ENCODE measurements at regions not wholly inside any gene's neighbourhood (a gene's known extent, or its start where the extent isn't known, plus 50 kb on each side); places are given as distances from the start of the nearest gene placed in this dataset.
"Not testable (repeated sequence)": the region's sequence is repeated elsewhere in the genome, so short reads cannot be mapped to it uniquely, and the experiment has no call there.

DNA sequence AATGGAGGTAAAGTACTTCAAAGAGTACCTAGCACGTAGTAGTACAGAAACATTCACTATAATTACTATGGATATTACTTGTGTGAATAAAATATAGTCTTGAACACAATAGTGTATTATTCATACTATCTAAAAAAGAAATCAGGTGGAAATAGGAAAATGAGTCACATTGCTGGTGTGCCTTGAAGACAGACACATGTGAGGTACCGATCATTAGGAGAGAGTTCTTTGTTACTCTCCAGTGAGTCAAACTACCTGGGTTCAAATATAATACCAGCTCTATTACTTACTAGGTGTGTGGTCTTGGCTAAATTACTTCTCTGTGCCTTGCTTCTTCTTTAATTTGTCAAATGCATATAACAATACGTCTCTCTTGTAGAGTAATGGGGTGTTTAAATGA is 50.8 kb upstream of the BEND6 start:
- DNase-seq, result no peak

DNA sequence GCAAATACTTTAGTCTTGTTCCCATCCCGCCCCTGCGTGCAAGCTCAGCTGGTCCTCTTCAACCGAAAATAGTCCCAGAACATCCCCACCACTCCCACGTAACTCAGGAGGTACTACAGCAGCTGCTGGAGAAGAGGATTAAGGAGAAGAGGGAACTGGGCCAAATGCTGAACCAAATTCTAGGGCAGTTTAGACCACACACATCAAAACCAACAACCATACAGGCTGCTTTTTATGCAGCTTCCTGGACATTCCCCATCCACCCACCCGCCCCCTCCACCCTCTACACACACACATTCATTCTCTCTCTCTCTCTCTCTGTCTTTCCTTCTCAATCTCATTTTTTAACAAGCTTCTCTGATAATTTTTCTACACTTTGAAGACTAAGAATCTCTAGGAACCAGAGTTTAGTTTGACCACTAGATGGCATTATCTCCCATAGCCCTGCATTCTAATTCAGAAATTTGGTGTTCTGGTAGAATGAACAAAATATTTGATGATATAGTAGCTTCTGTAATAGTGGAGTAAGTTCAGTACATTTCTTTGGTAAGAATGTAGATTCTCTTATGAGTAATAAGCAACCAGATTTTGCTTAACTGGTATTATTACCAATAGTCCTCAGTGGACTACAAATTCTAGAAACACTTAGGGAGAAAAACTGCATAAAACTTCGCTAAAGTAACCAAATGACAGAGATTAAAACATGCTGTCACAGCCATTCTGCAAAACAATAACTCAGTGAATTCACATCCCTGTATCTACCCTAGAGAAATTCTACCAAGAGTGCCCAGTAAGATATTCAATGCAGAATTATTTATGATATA is 52.1 kb upstream of the BEND6 start:
- no peak for DNase-seq

DNA sequence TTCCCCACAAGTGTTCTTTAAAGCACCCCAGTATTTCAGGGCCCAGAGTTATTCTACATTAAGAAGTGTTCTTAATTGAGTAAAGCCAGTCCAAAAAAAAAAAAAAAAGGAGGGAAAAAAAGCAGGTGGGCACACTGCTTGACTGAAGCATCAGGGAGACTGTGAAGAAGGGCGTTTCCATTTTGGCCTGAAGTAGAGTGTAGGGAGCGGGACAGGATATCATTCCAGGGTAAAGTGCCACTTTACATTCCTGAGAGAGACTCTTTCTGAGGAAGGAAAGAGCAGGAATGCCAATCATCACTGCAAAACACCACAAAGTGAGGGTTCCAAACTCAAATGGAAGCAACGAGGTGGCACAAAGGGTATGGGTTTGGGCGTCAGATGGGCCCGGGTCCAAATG is 54.1 kb upstream of the BEND6 start:
- no peak for DNase-seq

DNA sequence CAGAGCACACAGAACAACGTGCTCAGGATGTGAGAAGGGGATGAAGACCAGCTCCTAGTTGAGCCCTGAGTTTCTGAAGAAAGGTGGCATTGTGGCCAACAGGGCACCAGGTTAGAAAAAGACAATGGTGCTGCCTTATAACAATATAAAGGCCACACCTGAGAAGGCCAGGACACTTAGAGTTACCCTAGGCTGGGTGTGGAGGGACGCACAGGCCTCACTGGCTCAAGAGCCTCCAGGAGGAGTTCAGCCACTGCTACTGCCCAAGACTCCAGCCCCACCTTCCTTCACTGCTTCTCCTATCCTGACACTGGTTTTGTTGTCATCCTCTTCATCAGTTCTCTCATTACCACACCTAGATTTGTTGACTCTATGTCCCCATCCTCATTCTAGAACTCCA is 55.2 kb upstream of the BEND6 start:
- DNase-seq, result no peak

DNA sequence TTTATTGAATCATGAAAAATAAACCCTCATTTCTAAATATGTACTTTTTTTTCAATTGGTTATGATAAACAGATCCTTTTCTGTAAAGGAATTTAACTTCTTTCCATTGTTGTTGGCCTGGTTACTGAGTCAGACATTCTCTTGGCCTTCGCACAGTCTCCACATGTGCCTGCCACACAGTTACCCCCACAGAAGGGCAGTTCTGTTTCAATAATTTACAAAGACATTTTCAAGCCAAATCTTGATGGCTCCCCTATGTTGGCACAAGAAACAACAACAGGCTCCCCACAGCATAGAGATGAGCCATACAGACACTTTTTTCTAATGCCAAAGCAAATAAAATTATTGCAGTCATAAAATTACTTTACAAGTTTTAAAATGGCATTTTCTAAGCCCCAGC is 55.6 kb upstream of the BEND6 start:
- DNase-seq, result no peak

DNA sequence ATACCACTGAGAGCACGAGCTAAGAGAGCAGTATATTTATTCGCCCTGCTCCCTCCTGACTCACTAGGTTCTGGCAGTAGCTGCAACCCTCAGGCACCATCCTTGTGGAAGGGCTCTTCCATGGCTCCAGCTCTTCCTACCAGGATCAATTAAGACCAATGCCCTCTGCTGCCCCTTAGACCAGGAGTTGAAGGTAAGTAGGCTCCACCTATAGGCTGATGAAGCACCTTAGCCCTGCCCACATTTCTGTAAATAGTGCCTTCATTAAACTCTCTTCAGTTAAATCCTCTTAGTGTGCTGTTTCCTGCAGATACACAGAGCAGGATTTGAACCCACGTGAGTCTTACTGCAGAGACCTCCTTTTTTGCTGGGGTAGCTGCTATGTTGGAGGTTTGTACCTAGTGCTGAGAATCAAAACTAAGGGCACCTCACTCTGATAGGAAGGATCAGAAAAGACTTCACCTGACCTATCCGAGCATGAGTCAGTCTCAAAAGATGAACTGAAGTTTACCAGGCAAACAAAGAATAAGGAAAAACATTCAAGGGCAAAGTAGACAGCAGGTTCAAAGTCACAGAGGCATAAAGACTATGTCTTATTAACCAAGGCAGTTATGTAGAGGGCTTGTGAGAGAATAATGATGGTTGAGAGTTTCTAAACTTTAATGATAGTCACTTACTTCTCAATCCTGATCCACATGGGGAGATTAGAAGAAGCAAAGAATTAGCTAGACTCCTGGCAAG is 56.9 kb upstream of the BEND6 start:
- no peak for DNase-seq

DNA sequence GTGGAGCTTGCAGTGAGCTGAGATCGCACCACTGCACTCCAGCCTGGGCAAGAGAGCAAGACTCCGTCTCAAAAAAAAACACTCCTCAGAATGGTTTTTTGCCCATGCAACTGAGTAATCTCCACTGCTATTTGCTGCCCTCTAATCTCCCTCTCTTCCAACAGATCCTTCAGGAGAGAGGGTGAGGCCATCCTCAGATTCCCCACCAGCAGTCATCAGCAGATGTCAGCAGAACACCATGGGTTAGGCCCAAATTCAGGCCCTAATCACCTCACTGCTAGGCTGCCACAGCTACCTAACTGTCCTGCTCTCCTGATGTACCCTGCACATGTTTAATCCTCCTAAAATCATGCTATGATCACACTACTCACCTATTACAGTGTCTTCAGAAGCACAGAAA is 63.2 kb upstream of the BEND6 start:
- no peak for DNase-seq

DNA sequence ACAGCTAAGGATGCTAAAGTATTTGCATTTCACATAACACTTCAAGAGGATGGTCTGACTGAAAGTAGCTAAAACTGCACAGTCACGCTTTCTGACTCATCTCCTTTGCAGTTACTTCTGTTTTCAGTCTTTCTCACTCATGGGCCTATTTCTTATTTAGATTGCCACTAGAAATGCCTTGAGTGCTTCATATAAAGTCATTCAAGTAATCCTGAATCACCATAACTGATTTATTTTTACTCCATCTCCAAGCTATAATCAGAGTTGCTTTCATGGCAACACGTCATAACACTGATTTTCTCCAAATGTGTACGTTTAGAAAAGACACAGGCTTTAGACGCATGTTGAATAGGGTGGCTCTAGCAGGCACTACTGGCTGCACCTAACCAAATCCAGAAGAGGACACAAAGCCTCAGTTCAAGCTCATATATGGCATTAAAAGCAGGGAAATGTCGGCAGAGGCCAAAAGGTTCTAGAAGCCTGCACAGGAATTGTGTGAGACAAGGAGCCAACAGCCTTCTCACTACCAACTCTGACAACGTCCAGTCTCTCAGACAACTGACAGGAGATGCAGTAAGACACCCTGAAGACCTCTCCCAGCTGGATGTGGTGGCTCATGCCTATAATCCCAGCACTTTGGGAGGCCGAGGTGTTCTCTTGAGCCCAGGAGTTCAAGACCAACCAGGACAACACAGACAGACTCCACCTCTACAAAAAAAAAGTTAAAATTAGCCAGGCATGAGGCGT is 64.1 kb upstream of the BEND6 start:
- DNase-seq, result no peak

DNA sequence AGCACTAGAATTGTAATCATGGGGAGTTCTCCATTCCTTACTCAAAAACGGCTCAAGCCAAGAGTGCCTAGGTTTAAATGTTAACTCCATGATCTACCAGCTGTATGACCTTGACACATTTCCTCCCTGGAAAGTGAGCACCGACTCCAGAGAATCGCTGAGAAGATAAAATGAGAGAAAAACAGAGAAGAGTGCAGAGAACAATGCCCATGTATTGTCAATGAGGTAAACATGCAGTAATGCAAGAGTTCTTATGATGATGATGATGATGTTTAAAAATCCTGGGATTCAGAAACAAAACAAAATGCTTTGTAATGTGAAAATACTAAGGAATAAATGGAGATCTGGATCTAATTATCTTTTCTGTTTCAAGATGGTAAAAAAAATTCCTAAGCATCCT is 64.8 kb upstream of the BEND6 start:
- DNase-seq, result no peak

DNA sequence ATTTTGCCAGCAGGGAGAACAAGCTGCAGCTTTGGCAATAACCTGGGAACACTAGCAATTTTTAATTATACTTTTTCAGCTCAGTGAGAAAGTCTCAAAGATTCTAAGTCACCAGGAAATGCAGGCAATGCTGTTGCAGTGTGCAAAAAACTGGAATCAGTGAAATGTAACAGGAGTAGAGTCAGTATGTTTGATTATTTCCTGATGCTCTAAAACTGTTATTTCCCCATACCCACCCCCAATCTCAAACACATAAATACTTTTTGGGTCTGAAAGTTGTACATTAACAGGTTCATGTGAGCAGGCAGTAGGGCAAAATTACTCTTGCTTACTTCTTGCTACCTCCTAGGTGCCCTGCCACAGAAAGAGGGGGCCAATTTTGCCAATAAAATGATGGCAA is 65.4 kb upstream of the BEND6 start:
- DNase-seq, result no peak

DNA sequence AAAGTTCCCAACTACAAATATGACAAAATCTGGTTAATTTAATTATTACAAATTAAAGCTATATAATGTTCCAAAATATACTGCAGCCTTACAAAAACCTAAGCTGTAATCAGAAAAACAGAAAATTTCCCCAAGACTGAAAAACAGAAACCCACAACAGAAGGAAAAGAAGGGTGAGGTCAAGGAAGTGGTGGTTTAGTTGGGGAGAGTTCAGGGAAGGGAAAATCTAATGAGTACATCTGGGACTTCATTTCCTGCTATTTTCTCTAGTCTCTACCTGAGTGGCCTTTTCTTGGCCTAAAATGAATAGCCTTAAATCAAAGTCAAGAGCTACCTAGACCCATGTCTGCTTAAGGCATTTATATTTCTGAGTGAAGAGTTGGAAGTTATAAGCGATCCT is 66.2 kb upstream of the BEND6 start:
- DNase-seq, result no peak

DNA sequence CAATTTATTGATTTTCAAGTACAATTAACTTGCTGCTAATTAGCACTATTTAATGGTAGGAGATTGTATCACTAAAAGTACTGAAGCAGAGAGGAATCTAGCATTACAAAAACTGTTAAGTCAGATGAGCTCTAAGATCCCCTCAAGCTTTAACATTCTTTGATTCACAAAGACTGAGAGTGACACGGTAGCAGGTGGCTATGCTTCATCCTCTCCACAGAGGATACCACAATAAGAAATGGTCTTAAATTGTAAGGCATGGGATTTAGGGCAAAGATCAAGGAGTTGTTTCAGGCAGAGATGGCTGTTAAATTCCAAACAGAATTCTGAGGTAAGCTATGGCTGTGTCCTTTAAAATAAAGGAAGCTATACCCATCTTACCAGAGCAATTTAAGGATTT is 67.8 kb upstream of the BEND6 start:
- DNase-seq, result no peak

DNA sequence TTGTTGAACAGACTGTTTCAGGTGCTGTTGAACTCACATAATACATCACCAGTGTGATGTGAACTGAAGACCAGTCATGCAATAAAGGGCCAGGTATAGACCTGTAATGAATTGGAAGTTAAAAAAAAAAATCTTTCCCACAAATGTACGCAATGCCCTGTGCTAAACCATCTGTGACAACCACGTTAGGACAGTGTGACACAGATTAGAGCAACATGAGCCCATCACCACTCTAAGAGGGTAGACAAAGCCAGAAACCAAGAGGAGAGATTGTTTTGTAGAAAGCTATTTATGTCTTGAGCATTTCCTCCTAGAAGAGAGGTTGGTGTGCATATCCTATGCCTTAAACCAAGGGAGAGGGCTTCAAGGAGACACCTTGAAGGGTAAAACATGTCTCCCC is 77.0 kb upstream of the BEND6 start:
- DNase-seq, result no peak

DNA sequence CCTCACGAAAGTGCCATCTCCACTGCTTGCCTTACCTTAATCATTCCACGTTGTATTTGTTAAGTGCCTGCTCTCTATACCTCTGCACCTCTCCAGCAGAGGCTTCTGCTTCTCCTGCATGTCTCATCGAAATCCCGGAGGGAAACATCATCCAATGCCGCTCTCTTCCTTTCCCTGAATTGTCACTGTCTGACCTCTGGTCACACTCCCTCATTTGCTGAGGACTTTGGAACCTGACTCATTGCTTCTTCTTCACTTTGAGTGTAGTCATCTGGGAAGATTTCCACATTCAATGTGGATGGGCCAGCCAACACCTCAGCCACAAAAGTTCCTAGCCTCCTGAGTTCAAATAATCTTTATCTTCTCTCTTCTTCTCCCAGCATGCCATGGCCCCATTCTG is 78.9 kb upstream of the BEND6 start:
- DNase-seq, result no peak

DNA sequence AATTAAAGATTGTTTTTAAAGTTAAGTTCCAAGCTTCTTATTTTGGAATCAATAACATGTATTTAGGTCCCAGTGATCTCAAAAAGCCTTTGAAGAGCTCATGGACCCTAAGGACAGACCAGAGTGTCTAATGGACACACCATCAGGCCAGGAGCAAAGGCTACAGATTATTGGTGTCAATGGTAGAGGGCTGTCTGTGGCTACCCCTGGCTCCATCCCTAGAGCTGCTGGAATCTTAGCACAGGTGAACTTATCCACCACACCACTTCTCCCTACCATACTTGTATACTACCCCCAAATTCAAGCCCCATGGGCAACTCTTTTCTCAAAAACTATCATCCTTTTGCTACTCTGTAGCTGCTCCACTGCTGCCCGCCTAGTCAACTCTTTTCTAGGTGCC is 79.4 kb upstream of the BEND6 start:
- no peak for DNase-seq

DNA sequence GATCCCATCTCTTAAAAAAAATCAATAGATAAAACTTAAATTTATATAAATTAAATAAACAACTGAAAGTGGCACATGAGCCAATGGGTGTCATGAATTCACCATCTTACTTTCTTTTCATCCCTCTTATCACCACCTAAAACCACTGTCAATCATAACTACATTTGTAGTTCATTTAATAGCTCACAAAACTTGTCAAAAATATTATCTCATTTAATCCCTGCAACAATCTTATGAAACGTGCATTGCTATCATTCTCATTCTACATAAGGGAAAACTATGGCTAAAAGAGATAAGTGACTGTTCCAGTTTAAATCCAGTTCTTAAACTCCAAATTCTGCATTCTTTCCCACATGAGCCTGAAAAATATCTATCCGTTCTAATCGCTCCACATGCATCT is 80.6 kb upstream of the BEND6 start:
- no peak for DNase-seq

DNA sequence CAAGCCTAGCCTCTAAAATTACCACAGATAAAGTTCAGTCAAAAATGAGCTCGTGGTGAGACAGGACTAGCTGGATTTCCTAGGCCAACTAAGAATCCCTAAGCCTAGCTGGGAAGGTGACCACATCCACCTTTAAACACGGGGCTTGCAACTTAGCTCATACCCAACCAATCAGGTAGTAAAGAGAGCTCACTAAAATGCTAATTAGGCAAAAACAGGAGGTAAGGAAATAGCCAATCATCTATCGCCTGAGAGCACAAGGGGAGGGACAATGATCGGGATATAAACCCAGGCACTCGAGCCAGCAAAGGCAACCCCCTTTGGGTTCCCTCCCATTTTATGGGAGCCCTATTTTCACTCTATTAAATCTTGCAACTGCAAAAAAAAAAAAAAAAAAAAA is 84.9 kb upstream of the BEND6 start:
- DNase-seq, result not testable (repeated sequence)

DNA sequence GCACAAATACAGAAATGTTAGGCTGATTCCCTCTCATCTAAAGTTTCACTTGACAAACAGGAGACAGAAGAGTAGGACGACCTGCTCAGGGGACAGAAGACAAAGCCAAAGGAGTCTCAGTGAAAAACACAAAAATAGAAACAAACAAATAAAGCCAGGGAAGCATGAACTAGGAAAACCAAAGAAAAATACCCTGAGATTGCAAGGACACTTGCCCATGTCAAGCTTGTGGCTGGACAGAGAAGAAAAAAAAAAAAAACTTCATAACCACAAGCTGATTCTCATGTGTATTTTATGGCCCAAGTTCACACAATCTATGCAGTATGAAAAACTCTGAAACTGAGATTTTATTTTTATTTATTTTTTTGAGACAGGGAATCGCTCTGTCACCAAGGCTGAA is 85.6 kb upstream of the BEND6 start:
- DNase-seq, result no peak

DNA sequence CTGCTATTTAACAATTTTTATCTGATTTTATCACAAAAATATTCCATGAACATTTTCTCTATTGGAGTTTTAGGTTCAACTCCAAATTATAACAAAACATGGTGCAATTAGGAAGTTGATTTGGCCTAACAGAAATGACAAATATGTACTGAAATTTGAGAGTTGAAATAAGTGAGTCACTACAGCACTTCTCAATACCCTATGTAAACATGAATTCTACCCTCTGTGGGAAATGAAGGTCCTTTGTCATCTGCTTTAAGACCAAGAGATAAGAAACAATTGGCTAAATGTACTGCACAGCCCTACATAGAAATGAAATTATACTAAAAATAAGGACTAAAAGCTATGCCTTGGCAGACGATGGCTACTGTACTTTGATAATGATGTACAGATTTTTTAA is 86.2 kb upstream of the BEND6 start:
- DNase-seq, result no peak

DNA sequence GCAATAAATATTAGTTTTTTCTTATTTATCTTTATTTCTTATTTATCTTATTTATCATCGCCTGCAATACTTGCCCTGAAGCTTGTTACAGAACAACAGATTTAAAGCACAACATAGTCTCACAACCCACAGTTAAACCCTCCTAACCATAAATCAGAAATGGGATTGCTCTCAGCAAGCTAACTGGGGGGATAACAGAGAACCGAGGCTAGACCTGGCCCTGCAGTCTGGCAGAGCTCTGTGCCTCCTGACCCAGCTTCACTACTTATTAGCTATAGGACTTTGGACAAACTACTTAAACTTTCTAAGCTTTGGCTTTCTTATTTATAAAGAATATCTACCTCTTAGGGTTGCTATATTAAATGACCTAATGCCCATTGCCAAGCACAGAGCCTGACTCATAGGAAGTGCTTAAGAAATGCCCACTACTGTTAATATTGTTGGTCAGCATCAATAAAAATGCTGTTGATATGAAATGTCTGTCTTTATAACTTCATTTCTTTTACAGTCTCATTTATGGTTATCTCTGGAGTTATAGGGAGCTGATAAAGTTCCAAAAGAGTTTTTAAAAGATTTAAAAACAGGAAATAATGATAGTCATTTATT is 87.9 kb upstream of the BEND6 start:
- DNase-seq, result no peak

DNA sequence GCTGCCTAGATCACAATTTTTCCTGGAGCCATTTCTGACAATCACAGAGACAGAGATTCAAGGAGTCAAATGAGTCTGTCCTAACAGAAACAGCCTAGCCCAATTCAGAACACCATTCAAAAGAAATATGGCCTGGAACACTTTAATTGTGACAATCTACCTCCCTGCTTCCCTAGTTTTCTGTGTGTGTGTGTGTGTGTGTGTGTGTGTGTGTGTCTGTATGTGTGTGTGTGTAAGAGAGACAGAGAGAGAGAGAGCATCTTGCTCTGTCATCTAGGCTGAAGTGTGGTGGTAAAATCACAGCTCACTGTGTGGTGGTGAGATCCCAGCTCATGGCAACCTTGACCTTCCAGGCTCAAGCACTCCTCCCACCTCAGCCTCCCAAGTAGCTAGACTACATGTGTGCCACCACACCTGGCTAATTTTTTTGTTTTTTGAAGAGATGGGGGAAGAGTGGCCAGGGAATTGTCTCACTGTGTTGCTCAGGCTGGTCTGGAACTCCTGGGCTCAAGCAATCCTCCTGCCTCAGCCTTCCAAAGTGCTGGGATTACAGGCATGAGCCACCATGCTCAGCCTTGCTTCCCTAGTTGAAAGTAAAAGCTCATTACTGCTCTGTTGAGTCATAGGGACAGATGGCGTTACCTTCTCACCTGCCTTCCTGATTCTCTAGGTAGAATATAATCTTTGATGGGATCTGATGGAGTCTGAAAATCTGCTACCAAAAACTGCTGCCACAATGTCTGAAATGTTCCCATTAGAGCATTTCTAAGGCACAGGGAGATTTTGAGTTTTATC is 89.6 kb upstream of the BEND6 start:
- no peak for DNase-seq

DNA sequence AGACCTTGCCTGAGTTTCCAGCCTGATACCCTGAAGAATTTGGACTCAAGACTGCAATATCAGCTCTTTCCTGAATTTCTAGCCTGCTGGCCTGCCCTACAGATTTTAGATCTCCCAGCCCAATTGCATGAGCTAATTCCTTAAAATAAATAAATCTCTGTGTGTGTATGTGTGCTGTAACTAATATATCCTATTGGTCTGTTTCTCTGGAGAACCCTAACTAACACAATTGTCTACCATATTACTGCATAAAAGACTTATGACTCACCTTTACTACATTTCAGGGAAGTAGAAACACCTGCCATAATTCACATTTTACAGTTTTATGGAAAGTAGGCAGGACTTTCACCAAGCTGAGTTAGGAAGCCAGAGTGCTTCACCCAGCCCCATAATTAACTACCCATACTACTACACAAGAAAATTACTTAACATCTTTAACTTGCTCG is 90.7 kb upstream of the BEND6 start:
- DNase-seq, result no peak

DNA sequence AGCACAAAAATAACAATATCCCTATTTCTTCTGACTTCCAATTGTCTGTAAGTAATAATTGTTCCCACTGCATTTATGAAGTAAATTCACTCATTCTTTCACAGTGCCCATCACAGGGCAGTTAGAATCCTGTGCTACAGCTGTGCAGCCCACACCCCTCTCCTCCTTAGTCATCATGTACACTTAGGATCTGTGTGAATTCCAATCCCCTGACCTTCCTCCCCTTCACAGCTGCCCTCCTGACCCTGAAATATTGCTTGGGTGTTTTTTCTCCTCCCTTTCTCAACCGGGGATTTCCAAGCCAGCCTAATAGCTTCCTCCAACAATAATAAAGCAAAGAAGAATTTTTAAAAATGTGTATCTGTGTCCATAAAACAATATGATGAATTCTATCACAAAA is 91.5 kb upstream of the BEND6 start:
- DNase-seq, result no peak
